Left lobe of liver (tissue), 2 donors: ENCODE measurements at regions not wholly inside any gene's neighbourhood (a gene's known extent, or its start where the extent isn't known, plus 50 kb on each side); places are given as distances from the start of the nearest gene placed in this dataset.
A peak's percentile ranks its signal among the peaks of the same experiment; 100 is the strongest.

Experiments
- ATAC-seq: fragments of 200-7000 bp; cut with Tn5 transposase; one replicate; pipeline ENCODE4 v1.9.1; 2020; ENCODE audit warnings: mild to moderate bottlenecking, moderate library complexity
- DNase-seq: peaks from one replicate; pipeline ENCODE4 v3.0.0-alpha.2; 2020; ENCODE audit warnings: low spot score
- donor health status: DM: no; HTN: no; CAD: no; lungs with moderate emphysema.
- donor health status: DM: no; HTN: yes; CAD: no.

DNA sequence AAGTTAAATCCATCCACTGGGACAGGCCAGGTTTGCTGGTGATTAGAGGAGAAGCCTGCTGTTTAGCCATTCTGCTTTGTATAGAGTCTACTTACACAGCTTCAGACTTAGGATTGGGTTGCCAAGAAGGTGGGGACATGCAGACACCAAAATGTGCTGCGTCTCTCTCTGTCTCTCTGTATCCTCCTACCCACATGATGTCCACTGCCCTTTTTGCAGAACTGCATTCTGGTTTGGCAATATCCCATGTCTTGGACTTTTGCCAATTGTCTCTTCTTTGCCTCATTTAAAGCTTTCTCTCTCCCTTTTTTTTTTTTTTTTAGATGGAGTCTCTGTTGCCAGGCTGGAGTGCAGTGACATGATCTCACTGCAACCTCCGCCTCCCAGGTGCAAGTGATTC, 261.1 kb upstream of the FN1 start:
- ATAC-seq (peak; percentile 40), DNase-seq (no peak)

DNA sequence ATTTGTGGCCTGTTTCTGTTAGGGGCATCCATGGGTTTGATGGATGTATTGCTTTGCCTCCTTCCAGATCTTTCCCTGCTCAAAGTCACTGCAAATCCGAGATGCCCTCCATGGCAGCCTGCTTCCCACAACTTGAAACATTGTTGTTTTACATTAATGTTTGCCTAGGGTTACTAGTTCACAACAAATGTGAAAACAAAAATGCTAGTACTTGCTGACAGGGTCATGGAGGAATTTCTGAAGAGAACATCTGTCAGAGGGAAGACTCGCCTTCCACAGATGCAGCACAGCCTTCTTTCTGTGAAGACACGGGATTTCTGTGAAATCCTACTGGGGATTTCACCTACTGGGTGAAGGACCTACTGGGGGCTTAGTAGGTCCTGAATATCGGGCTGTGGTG, 260.0 kb upstream of the FN1 start:
- DNase-seq, result no peak
- ATAC-seq, result no peak

DNA sequence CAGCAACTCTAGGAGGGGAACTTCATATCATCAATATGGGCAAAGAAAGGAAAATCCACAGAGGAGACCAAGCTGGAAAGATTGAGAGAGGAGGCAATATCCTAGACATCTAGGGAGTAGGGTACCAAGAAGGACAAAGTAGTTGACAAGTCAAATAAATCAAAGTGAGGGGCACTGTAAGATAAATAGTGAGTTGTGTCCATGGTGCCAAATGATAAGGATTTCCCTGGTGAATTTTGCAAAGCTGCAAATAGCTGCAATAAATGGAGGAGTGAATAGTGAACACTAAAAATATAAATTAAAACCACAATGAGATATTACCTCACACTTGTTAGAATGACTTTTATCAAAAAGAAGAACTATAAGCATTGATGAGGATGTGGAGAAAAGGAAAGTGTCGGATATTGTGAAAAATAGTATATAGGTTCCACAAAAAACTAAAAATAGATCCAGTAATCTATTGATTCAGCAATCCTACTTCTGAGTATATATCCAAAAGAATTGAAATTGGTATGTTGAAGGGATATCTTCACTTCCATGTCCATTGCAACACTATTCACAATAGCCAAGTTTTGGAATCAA, 258.2 kb upstream of the FN1 start:
- no peak for DNase-seq
- no peak for ATAC-seq

DNA sequence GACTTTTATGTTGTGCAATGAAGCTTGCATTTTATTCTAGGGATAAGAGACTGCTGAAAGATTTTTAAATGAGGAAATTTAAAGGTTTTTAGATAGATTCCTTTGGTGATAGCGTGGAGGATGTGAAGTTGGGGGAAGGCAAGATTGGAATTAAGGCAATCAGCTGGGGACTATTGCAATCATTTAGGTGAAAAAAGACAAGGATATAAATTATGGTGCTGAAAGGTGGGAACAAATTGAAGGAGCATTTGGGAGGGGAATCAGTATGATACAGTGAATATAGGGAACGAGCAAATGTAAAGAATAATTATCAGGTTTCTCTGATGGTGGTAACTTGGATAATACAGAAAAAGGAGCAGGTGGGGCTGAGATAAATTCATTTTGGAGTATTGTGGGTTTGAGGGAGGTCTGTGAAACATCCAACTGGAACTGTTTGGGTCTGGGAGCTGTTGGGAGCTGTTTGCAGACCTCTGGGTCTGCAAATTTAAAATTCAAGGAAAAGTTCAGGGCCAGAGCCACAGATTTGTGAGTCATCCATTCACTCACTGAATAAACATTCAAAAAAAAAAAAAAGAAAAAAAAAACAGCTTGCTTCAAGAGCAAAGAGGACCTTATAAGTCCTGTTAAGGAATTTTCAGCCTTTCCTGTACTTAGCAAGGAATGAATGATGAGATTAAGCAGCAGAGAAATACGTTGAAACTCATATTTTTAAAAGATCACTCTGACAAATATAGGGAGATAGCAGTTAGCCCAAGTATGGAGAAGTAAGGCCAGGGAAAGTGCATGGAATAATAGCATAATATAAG, 257.5 kb upstream of the FN1 start:
- no peak for DNase-seq
- ATAC-seq, result peak; percentile 25

DNA sequence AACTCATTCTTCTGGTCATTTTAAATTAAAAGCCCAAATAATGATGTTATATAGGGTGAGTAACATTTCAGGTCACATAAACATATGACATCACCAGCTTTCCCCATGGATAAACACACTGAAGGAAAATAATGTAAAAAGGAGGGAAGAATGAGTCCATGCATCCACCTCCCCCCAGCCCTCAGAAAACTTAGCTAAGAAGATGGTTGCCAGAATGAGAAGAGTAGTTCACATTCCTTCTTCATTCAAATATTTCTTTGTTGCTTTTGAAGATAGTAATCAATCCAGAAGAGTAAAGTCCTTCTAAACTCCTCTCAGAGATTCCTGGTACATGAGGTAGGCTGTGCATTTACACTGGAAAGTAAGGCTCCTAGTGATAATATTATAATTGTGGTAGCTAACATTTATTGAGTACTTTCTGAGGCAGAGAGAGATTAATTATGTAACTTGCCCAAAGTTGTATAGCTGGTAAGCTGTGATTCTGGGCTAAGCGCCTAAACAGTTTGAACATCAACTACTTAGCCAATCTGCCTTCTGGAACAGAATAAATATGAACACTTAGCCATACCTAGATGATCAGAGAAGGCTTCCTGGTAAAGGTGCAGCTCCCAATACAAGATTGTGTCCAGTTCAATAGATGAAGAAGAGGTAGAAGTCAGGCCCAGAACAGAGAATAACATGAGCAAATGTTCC, 256.7 kb upstream of the FN1 start:
- DNase-seq (no peak), ATAC-seq (peak; percentile 84)

DNA sequence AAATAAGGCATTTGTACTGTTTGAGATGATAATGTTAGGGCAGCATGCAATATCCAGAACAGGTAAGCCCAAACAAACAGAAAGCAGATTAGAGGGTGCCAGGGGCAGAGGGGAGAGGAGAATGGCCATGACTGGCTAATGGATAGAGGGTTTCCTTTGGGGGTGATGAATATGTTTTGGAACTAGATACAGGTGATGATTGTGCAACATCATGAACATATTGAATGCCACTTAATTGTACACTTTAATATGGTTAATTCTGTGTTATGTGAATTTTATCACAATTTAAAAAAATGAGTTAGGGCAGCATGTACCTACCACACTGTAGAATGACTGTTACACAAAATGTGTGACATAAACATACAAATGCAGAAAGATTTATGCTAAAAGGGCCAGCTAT, 255.5 kb upstream of the FN1 start:
- no peak for DNase-seq
- no peak for ATAC-seq

DNA sequence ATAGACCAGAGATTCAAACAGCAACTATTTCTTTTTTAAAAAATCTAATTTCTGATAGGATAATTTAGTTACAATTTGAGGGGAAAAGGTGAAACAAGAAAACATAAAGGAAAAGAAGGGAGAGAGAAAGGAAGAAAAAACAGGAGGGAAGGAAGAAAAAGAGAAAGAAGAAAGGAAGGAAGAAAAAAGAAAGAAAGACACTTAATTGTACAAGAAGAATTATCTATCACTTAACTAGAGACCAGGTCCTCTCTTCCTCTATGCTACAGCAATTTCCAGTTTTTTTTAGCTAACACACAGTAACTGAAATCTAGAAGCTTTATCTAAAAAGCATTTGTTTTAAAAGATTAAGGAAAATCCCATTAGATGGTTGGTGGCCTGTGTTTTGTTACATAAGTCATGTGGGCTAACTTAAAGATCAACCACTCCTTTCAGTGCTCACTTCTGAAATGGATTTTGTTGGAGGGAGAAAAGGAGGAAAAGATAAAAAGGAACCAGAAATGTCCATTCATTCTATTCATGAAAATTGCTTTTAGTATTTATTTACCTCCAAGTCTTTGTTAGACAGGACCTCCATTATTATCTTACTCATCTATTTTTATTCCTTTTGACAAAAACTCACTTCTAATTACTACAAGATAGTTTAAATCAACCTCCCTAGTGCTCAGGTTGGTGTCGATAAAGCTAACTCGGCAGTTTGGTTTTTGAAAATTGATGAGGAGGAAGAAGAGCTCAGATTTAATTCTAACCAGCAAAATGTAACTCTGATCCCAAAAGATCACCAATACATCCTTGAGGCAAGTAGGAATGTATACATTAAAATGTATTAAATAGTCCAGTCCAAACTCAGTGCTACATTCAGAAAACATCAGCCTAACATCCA, 251.5 kb upstream of the FN1 start:
- no peak for DNase-seq
- ATAC-seq, result no peak

DNA sequence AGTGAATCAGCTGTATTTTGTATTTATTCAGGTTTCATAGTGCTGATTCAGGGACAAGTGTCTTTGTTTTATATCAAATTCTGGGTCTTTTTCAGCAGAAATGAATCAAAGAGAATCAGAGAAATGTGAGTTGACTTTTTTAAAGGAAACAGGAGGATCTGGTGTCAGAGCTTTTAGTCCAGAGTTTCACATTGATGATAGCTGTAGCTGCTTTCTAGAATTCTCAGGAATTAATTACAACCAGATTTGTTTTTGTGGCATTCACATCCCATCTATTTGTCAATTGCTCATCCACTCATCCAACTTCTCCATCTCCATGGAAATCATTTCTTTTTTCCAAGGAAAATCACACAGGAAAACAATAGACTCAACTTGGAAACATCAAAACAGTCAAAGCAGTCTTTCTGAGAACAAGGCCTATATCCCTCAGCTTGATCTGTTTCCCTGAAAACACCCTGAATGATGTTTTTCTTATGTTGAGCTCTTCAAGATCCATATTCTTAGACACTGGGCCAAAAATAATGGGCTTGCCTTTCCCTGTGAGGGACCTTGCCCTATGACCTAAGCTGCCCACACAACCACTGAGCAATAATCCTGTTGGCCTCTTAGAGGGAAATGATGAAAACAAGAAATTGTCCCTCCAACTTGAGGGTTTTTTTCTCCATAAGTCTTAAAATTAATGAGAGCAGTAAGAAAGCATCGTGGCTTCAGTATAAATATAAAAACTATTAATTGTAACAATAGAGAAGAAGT, 249.5 kb upstream of the FN1 start:
- DNase-seq (no peak), ATAC-seq (no peak)

DNA sequence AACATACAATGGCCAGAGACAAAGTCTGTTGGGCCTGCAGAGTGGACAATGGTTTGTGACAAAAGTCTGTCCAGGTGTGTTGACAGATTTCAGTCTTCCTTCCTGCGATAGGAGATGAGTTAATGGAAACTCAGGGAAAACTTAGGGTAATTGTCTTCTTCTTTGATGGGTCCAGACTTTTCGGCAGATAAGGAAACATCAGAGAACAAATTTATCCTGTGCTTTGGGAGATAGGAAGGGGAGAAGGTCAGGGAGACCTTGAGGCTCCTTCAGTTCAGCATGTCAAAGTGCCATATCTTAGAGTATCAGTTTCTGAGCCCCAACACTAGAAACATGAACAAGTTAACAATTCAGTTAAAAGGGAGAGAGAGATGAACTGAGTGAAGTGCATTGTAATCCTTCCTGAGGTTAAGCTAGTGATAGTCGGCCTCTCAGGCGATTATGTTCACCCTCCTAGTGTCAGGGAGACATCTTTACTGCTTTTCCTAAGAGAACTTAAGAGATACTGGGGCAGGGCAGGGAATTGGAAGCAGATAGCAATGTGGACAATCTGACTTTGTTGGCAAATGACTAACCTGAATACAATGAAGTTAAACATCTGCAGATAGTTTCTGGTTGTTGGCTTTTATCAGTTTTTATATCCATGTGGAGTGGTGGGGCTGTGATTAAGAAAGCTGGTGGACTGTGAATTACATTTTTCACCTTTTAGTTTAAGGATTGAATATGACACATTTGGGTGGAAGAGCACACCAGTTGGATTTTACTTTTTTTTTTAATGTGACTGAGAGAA, 248.8 kb upstream of the FN1 start:
- ATAC-seq, result no peak

DNA sequence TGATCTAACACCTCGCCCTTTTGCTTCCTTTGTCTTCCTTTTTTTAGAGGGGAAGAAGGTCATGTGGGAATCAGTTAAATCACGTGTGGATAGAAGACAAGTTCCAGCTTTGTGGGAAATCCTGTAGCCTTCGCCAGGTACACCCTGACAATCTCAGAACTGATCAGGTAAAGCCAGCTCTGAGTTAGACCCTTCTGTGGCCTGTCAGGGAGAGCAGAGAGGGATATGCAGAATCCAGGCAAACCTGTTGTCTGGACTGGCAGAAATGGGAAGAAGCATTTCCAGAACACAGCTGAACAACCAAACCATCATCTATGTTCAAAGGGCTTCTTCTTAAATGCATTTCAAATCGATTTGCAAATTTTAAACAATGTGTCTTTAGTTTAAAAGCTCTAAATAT, 247.4 kb upstream of the FN1 start:
- DNase-seq (no peak), ATAC-seq (no peak)

More for the DNA sequence above, 248.8 kb upstream of the FN1 start:
- DNase-seq, result no peak

DNA sequence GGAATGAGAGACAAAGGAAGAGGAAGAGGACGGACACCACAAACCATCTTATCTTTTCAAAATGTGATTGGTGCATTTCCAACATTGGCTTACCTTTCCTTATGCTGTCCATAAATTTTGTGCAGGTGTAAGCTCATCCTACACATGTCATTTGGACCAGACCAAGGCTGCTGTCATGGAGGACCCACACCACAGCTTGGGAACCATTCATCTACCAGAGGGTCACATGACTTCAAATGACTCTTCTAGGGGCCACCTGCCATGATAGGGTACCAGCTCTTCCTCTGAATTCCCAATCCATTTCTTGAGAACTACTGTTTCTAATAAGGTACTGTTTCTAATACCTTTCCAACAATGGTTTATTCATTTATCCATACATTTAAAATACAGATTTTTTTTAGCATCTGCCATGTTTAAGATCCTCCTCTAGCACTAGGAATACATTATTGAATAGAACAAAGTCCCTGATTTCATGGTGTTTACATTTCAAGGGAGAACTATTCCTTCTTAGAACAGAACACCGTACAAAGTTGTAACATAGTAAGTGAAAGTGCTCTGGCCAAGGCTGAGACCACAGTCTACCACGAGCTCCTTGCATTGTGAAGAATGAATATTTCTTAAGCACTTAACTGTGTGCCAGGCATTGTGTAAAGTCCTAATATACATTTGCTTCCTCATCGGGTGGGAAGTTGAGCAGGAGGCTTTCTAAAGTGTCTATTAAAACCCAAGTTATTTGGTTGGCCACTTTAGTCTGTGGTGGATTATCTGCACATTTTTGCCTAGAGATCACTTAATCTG, 246.1 kb upstream of the FN1 start:
- peak; percentile 5 for ATAC-seq
- no peak for DNase-seq

DNA sequence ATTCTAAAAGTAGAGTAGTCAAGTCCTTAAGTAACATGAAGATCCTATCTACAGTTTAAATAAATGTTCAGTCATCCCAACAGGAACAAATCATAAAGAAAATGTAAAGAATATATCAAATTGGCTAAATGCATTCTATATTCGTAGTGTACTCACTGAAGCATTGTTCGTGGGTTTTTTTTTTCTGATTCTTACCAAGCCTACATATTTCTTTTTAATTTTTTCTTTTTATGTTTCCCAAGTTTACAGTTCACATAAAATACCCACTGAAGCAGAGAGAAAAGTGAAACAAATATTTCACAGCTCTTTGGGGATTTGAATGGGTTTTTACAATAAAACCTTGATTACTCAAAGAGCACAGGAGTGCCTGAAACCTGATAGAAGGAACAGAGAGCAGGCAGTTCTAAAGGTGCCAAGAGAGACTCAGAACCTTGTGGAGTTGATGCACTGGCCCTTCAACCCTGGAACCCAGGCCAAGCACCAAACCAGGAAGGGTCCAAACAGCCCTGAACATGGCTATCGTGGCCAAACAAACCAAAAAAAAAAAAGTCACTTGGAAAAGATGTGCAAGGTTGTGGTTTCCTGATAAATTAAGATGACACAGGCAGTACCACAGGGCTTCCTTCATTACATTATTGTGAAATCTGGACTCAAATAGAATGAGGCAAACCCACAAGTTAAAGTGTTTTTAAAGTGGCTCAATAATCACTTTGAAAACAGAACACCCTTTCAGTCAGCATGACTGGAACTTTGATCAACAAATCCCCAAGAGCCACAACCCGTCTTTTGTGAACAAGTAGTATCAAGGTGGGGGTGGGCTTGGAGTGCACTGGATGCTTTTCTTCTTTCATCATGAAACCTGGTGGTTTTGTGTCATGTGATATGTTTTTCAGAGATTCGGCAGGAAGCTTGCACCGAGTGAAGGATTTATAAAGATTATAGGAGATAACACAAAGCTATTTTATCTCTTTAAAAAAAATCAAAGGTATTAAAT, 245.0 kb upstream of the FN1 start:
- DNase-seq, result peak; percentile 80

DNA sequence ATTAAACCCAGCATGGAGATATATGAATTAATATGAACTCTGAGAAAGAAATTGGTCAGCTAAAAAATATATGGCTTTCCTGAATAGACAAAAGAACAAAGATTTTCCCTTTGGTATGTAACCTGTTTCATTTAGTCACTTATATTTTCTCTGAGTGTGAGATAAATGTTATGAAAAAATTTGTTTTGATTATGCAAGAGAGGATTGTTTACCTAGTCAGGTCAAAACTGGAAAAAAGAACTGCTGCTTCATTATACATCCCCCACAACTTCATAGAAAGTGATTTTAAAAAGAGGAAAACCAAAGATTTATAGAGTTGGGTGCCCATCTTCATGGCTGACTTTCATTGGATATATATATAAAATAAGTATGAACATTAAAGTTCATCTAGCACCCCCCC, 242.2 kb upstream of the FN1 start:
- DNase-seq (no peak), ATAC-seq (peak; percentile 33)

More for the DNA sequence above, 245.0 kb upstream of the FN1 start:
- ATAC-seq, result peak; percentile 92

DNA sequence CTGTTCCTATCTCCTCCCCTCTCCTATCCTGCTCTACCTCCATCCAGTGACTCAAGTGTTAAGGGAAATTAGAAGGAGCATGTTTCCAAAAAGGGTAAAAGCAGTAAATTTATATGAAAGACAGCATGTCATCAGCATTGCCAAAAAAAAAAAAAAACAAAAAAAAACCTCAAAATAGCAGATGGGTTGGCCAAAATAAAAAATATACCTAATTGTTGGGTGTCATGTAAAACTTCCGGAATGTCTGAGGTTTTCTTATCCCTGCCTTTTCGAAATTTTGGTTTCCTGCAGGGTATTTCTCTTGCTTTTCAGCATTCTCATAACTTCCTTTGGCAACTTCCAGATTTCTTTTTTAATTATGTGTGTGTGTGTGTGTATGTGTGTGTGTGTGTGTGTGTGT, 241.6 kb upstream of the FN1 start:
- DNase-seq, result no peak
- ATAC-seq, result no peak

DNA sequence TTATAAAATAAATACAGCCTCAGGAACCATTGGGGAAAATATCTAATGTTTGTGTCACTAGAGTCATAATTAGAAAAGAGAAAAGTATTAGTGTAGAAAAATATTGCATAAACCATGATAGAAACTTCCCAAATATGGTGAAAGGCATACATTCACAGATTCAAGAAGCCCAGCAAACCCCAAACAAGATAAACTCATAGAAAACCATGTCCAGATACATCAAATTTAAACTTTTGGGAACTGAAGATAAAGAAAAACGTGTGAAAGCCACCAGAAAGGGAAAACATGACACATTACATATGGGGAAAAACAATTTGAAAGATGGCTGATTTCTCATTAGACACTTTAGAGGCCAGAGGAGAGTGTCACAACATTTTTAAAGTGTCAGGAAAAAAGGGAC, 236.5 kb upstream of the FN1 start:
- no peak for ATAC-seq
- no peak for DNase-seq

DNA sequence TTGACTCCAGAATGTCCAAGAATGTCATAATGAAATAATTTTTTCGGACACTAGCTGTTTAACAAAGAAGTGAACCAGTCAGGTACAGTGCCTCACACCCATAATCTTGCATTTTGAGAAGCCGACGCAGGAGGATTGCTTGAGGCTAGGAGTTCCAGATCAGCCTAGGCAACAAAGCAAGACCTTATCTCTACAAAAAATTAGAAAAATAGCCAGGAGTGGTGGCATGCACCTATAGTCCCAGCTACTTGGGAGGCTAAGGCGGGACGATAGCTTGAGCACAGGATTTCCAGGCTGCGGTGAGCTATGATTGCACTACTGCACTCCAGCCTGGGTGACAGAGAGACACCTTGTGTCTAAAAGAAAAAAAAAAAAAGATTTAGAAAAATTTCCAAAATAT, 235.8 kb upstream of the FN1 start:
- ATAC-seq, result no peak
- DNase-seq, result no peak

DNA sequence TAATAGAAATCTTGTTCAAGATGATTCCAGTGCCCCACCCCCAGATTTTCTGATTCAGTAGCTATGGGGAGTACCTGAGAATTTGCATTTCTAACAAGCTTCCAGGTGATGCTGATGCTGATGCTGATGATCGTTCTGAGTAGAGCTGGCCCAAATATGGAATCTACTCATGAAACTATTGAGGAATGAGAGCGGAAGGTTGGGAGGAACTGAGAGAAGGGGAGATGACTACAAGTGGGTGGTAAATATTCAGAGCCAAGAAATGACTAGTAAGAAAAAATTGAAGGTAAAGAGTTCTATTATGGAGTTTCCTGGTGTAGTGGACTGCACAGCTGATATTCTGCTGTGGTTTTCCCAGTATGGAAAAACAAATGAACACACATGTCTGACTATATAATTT, 235.4 kb upstream of the FN1 start:
- DNase-seq, result no peak
- no peak for ATAC-seq

DNA sequence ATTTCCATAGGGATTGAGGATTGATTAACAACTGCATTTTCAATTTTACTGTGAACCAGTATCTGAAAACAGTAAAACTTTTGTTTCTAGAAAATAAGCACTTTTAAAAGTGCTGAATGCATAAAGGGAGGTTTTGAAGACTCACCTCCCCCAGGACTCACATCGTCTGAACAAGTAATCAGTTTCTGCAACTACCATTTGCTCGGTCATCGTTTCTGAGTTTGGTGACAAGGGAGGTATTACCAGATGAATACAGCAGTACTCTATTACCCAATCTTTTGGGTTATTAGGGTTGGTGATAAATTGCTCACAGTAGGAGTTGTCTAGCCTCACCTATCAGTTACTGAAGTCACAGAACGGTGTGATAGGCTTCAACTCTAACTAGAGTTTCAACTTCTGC, 234.5 kb upstream of the FN1 start:
- ATAC-seq (no peak), DNase-seq (no peak)
